Right lobe of liver (tissue), 6 donors: ENCODE measurements at regions not wholly inside any gene's neighbourhood (a gene's known extent, or its start where the extent isn't known, plus 50 kb on each side); places are given as distances from the start of the nearest gene placed in this dataset.

Source experiments
- ATAC-seq, 4 donors: fragments of 200-7000 bp; cut with Tn5 transposase; one replicate each; pipeline ENCODE4 v1.9.1; 2020; ENCODE audit warnings: mild to moderate bottlenecking in 4 of 4, moderate library complexity in 4 of 4
- DNase-seq, 3 donors: peaks; one replicate each; pipeline ENCODE4 v3.0.0-alpha.2; 2020
- H3K27ac ChIP-seq, 3 donors: fragments of 200-600 bp; one replicate each; pipeline ENCODE4 v1.8.0; 2022
- H3K27me3 ChIP-seq, 2 donors: fragments of 200-600 bp; one replicate each; pipeline ENCODE4 v1.8.0; 2022
- H3K36me3 ChIP-seq, 4 donors: fragments of 200-600 bp; sonication (generic) in 1 of 4; one replicate each; pipeline versions ENCODE4 v1.5.1 to v1.8.0; 2017 to 2022; ENCODE audit warnings: control low read depth in 1 of 4
- H3K4me1 ChIP-seq, 4 donors: fragments of 200-600 bp; sonication (generic) in 1 of 4; one replicate each; pipeline versions ENCODE4 v1.5.1 to v1.8.0; 2017 to 2022; ENCODE audit warnings: control low read depth in 1 of 4
- H3K4me3 ChIP-seq, 3 donors: fragments of 200-600 bp; one replicate each; pipeline ENCODE4 v1.8.0; 2022
- H3K9me3 ChIP-seq, 4 donors: fragments of 200-600 bp; sonication (generic) in 1 of 4; one replicate each; pipeline versions ENCODE4 v1.5.1 to v1.8.0; 2017 to 2022; ENCODE audit warnings: control low read depth in 1 of 4
- POLR2A ChIP-seq: fragments of 450-650 bp; IDR thresholded peaks from one replicate; pipeline ENCODE4 v1.6.1; 2017; ENCODE audit warnings: antibody characterized with exemption, mild to moderate bottlenecking
- WGBS: methylation state at CpG from one replicate; pipeline ENCODE4 v1.1.6; 2018; ENCODE audit warnings: low coverage, low lambda C conversion rate; ENCODE audit not compliant: insufficient coverage; ENCODE audit errors: missing lambda C conversion rate; 5-methylcytosine and 5-hydroxymethylcytosine counted together
- intact Hi-C, 2 donors: fragments of 100-400 bp; cut with DNase I; formaldehyde crosslinking; loops; one replicate each; pipeline versions ENCODE4 v1.11.2 to v1.14.1; 2022
- TF ChIP-seq, protein P1 (sequence below), 4 donors: fragments of 200-600 bp in 3 of 4; fragments of 450-650 bp in 1 of 4; IDR thresholded peaks; one replicate each; pipeline versions ENCODE4 v1.5.1 to v1.8.0; 2016 to 2022; ENCODE audit warnings: antibody characterized with exemption in 4 of 4, mild to moderate bottlenecking in 2 of 4
- donor health status: DM: no; HTN: yes; CAD: no.
- donor health status: DM: no; HTN: no; CAD: no.
- donor health status: DM: no; HTN: no; CAD: no.
- donor health status: DM: no; HTN: yes; CAD: no.
- donor health status: DM: no; HTN: yes; CAD: no.

DNA sequence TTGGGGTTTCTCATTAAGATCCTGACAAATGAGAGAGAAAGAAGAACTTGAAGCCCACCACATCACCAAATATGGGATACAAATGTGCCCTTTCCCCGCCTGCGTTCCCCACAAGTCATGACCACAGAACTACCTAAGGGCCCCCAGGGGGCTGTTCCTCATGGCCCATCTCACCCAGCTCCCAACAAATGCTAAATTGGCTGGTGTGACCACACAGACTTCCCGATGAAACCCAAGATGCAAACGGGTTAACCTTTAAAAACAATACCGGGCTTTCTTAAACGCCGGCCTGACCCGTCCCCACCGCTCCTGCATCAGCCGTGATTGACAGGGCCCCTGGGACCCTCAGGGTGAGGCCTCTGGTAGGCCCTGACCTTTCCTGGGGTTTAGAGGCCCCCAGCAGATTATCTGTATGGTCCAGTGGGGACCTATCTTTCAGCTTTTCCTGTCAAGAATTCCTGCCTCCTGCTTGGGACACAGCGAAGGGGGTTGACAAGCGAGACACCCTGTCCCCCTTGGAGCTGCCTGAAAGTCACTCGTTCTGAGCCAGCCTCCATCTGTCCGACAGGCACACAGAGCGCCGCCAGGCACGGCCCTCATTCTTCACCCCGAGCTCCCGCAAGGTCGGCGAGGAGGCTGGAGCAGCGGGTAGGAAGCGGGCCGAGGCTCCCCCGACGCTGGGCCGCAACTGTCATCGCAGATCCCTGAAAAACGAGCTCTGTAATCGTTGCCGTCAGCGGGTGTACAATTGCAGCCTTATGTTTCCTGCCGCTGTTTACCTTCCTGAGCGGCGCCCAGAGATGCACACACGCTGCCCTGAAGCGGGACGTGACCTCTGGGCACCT, 300.1 kb downstream of the FOXL1 start:
- DNase-seq (no peak), ATAC-seq (peak in 3 of 4 donors; percentile 18 to 57 (median 44))
- 19% methylated on average over 26 of the region's 38 CpGs for WGBS
- no peaks in the 10 kb centered on the region for H3K4me1 ChIP-seq
- TF ChIP-seq, protein P1, sequence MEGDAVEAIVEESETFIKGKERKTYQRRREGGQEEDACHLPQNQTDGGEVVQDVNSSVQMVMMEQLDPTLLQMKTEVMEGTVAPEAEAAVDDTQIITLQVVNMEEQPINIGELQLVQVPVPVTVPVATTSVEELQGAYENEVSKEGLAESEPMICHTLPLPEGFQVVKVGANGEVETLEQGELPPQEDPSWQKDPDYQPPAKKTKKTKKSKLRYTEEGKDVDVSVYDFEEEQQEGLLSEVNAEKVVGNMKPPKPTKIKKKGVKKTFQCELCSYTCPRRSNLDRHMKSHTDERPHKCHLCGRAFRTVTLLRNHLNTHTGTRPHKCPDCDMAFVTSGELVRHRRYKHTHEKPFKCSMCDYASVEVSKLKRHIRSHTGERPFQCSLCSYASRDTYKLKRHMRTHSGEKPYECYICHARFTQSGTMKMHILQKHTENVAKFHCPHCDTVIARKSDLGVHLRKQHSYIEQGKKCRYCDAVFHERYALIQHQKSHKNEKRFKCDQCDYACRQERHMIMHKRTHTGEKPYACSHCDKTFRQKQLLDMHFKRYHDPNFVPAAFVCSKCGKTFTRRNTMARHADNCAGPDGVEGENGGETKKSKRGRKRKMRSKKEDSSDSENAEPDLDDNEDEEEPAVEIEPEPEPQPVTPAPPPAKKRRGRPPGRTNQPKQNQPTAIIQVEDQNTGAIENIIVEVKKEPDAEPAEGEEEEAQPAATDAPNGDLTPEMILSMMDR (IDR thresholded peaks at IDR 0.05): no peak
- no peak for TF ChIP-seq POLR2A
- H3K9me3 ChIP-seq: no peaks in the 10 kb centered on the region
- H3K4me3 ChIP-seq: no peak overlapping the region
- H3K27ac ChIP-seq: no peak overlapping the region
- no peaks in the 10 kb centered on the region for H3K27me3 ChIP-seq
- intact Hi-C loops: no loop called here
- no peaks in the 10 kb centered on the region for H3K36me3 ChIP-seq

DNA sequence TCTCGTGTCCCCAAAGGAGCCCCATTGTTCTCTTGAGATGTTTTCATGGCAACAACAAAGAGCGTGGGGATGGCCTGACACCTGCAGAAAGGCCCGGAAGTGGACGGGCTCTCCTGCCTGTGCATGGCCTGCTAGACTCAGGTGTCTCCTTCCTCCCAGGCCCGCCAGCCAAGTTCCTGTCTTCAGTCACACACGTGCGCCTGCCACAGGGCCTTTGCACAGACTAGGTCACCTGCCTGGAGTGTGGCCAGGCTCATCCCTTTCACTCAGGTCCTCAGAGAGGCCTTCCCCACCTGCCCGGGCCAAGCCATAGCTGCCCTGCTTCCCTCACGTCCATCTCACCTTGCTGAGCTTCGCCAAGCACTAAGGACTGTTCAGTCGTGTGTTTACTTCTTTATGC, 300.9 kb downstream of the FOXL1 start:
- DNase-seq (no peak), ATAC-seq (no peak)
- intact Hi-C loops: no loop called here
- H3K36me3 ChIP-seq: no peaks in the 10 kb centered on the region
- no peak overlapping the region for H3K27ac ChIP-seq
- no peaks in the 10 kb centered on the region for H3K9me3 ChIP-seq
- WGBS: 57% methylated on average over 4 of the region's 11 CpGs
- H3K4me3 ChIP-seq: no peak overlapping the region
- no peaks in the 10 kb centered on the region for H3K4me1 ChIP-seq
- no peaks in the 10 kb centered on the region for H3K27me3 ChIP-seq
- no peak for TF ChIP-seq POLR2A
- TF ChIP-seq, protein P1 (IDR thresholded peaks at IDR 0.05): no peak

DNA sequence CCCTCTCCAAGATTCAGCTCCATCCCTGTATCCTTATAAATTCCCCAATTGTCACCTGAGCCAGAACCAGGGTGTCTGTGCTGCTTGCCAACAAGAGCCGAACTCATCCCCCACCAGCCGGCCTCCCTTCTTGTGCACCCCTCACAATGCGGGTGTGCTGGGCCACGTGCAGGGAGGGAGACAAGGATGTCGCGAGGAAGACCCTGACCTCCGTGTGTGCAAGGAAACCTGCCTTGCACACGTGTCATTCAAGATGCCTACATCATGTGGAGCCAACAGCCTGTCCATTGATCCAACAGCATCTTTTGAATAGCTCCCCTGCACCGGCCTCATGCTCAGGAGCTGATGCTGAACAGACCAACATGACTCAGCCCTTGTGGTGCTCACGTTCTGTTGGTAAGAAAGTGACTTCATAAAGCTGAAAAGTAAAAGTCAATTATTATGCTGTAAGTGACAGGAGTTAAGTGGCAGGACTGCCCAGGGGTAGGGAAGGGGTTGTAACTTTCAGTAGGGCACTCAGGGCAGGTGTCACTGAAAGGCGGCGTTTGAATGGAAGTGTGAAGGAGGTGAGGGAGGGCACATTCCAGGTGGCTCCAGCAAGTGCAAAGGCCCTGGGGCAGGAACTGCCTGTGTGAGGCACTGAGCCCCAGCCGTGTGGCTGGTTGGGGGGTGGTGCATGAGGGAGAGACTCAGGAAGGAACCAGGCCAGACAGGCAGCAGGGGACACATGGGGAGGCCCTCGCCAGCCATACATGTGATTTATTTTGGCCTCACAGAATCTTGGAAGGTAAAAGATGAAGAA, 302.2 kb downstream of the FOXL1 start:
- Histone ChIP-seq H3K9me3 (no peaks in the 10 kb centered on the region), H3K27ac (no peak overlapping the region), H3K4me1 (no peaks in the 10 kb centered on the region), H3K36me3 (no peaks in the 10 kb centered on the region), H3K27me3 (no peaks in the 10 kb centered on the region), H3K4me3 (no peak overlapping the region)
- 61% methylated on average over 11 of the region's 14 CpGs for WGBS
- intact Hi-C loops: no loop called here
- ATAC-seq (no peak), DNase-seq (no peak)
- TF ChIP-seq, protein P1 (IDR thresholded peaks at IDR 0.05): no peak
- TF ChIP-seq POLR2A: no peak

DNA sequence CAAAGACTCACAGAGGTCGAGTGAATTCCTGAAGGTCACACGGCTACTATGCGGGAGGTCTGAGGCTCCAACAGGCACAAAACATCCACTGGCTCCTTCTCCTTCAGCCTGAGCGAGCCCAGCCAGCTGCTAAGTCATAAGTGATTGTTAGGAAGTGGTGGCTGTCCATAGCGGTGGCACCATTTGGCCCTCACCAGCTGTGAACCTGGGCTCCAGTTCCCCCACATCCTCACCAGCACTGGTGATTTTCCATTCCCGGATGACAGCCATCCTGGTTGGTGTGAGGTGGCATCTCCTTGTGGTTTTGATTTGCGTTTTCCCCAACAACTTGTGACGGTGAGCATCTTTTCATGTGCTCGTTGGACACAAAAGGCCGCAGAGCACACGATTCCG, 302.8 kb downstream of the FOXL1 start:
- Histone ChIP-seq H3K9me3 (no peaks in the 10 kb centered on the region), H3K36me3 (no peaks in the 10 kb centered on the region), H3K4me1 (no peaks in the 10 kb centered on the region), H3K4me3 (no peak overlapping the region), H3K27ac (no peak overlapping the region), H3K27me3 (no peaks in the 10 kb centered on the region)
- intact Hi-C loops: no loop called here
- DNase-seq (no peak), ATAC-seq (no peak)
- WGBS: 59% methylated on average over 9 of the region's 12 CpGs
- TF ChIP-seq, protein P1 (IDR thresholded peaks at IDR 0.05): no peak
- no peak for TF ChIP-seq POLR2A
